GM19324 (cell line): ENCODE measurements at regions not wholly inside any gene's neighbourhood (a gene's known extent, or its start where the extent isn't known, plus 50 kb on each side); places are given as distances from the start of the nearest gene placed in this dataset.
"Not testable (repeated sequence)": the region's sequence is repeated elsewhere in the genome, so short reads cannot be mapped to it uniquely, and the experiment has no call there.

Source experiments
- ATAC-seq: cut with Tn5 transposase; IDR thresholded peaks from one replicate; pipeline ENCODE4 v1.9.1; 2021; ENCODE audit warnings: mild to moderate bottlenecking, moderate library complexity; ENCODE audit not compliant: unreplicated experiment, low FRiP score

GRCh38 chr5:28374492-28374967 lies 1336.1 kb upstream of the CDH9 start:
- ATAC-seq = no peak

- no peak for ATAC-seq
These were observed 1332.5 kb upstream of the CDH9 start for GRCh38 chr5:28370896-28371295.

- ATAC-seq = no peak
These were observed 1331.0 kb upstream of the CDH9 start for GRCh38 chr5:28369418-28369817.

- no peak for ATAC-seq
These were observed 1317.4 kb upstream of the CDH9 start for GRCh38 chr5:28355831-28356230.

- ATAC-seq = no peak
These were observed 1308.3 kb upstream of the CDH9 start for GRCh38 chr5:28346696-28347095.

DNA sequence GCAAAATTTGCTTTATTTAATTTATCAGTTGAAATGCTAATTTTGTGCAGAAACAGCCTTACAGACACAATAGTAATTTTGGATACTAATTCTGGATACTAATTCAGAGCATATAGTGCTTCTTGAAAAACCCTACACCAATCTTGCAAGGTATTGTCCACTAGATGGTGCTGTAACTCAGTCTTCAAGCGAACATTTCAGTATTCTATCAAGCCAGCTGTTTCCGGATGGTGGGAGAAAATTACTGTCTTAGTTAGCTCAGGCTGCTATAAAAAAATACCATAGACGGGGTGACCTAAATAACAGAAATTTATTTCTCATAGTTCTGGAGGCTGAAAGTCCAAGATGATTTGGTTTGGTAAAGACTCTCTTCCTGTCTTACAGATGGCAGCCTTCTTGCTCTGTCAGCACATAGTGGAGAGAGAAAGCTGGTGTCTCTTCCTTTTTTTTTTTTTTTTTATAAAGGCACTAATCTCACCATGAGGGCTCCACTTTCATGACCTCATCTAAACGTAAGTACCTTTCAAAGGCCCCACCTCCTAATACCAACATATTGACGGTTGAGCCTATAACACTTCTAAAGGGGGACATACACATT lies 1306.5 kb upstream of the CDH9 start:
- no peak for ATAC-seq

- ATAC-seq = no peak
These were observed 1290.8 kb upstream of the CDH9 start for GRCh38 chr5:28329176-28329575.

DNA sequence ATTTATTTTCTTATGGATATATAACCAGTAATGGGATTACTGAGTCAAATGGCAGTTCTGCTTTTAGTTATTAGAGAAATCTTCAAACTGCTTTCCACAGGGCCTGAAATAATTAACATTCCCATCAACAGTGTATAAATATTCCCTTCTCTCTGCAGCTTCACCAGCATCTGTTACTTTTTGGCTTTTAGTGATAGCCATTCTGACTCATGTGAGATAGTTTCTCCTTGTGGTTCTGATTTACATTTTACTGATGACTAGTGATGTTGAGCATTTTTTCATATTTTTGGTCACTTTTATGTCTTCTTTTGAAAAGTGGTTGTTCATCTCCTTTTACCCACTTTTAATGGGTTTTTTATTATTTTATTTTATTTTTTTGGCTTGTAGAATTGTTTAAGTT lies 1290.3 kb upstream of the CDH9 start:
- no peak for ATAC-seq

DNA sequence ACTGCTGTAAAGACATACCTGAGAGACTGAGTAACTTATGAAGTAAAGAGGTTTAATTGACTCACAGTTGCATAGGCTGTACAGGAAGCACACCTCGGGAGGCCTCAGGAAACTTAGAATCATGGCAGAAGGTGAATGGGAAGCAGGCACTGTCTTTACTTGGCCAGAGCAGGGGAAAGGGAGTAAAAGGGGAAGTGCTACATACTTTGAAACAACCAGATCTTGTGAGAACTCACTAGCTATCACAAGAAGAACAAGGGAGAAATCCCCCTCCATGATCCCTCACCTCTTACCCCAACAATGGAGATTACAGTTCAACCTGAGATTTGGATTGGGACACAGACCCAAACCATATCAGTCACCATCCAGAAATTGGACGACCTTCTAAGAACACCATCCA lies 1285.8 kb upstream of the CDH9 start:
- no peak for ATAC-seq

DNA sequence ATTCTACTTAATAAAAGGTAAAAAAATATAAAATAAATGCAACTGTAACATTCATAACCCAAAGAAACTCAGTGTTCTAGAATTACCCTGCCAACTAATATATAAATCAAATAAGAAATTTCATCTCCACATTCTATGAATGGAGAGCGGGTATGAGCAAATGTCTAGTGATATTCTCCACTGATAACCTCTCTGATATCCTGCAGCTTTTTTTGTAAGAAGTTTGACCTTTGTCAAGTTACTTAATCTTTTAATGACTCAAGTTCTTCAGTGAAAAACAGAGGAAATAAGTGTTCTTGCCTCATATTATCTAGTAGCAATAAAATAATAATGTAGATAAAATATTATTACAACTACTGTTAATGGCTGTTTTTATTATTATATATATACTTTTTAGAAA lies 1275.6 kb upstream of the CDH9 start:
- ATAC-seq = no peak

- ATAC-seq = no peak
These were observed 1275.0 kb upstream of the CDH9 start for GRCh38 chr5:28313321-28313951.

- ATAC-seq = no peak
These were observed 1272.3 kb upstream of the CDH9 start for GRCh38 chr5:28310696-28311095.

DNA sequence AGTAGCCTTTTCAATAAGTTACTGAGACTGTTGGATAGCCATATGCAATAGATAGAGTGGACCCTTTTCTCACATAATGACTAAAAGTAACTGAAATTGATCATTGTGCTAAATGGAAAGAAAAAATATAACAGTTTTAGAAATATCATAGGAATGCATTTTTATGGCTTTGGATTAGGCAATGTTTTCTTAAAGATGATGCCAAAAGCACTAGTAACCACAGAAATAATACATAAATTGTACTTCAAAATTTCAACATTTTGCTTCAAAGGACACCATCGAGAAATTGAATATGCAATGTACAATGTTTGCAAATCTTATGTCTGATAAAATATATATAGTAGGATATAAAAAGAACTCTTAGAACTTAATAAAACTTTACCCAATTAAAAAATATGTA lies 1267.5 kb upstream of the CDH9 start:
- no peak for ATAC-seq

DNA sequence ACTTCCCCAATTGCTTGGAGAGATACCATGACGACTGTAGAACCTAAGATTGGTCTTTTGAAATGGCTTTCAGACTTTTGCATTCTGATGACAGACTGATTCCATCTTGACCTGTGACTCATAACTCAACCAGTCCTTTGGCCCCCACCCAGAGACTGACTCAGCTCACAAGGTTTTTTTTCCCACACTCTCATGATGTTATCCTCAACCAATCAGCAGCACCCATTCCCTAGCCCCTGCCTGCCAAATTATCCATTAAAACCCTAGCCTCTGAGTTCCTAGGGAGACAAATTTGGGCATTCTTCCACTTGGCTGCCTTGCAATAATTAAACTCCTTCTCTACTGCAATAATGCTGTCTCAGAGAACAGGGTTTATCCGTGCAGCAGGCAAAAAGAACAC lies 1263.3 kb upstream of the CDH9 start:
- ATAC-seq = no peak

GRCh38 chr5:28296254-28297013 lies 1258.0 kb upstream of the CDH9 start:
- no peak for ATAC-seq

DNA sequence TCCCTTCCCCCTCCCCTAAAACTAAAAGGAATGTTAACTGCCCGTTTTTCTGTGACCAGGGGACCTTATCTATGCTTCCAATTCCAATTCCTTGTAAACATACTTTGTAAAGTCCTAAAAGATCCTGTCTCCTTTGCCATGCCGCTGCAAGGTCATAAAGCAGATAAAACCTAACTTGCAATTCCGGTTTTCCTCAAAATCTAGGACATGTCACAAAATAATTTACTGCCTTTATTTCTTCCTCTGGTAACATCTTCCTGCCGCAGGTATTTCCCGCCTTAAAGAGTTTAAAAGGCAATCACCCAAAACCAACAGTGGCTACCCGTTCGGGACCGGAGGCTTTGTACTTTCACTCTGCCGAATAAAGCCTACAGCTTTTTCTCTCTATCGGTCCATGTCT lies 1248.6 kb upstream of the CDH9 start:
- ATAC-seq = not testable (repeated sequence)

- ATAC-seq = no peak
These were observed 1248.2 kb upstream of the CDH9 start for GRCh38 chr5:28286566-28286965.

- ATAC-seq = no peak
These were observed 1246.4 kb upstream of the CDH9 start for GRCh38 chr5:28284788-28285187.

DNA sequence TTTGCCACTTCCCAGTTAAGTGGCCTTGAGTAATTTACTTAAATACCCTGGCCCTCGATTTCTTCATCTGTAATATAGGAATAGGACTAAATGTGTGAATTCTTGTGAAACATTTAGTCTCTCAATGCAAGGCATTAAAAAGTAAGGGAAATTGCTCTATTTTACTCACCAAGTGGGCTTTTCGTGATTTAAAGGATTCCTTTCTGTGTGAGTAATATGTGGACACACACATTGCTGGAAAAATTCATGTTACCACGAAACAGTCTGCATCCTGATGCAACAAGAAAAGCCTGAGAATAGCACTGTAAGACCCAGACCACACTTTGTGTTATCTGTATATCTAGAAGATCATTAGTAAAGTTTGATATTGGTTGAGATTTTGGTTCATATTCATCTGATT lies 1243.0 kb upstream of the CDH9 start:
- no peak for ATAC-seq

GRCh38 chr5:28275931-28276330 lies 1237.5 kb upstream of the CDH9 start:
- no peak for ATAC-seq

- no peak for ATAC-seq
These were observed 1231.6 kb upstream of the CDH9 start for GRCh38 chr5:28269978-28270377.

DNA sequence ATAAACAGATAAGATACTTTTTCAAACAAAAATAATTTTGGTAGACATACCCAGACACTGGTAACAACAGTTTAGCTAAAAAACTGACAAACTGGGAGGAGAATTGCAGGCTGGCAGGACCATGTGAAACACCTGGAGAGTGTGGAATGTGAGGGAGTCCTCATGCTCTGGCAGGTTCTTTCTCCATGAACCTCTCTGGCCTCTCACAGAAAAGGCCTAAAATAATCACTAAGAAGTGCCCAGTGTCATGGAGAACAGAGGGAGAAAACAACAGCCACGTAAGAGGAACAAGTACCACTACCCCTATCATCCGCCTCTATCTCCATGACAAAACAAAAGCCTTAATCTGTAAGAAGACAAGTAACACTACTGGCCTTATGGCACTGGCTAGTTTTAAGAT lies 1227.5 kb upstream of the CDH9 start:
- no peak for ATAC-seq
